G401 (cell line): ENCODE measurements at regions not wholly inside any gene's neighbourhood (a gene's known extent, or its start where the extent isn't known, plus 50 kb on each side); places are given as distances from the start of the nearest gene placed in this dataset.
A peak's percentile ranks its signal among the peaks of the same experiment; 100 is the strongest.
"Not testable (repeated sequence)": the region's sequence is repeated elsewhere in the genome, so short reads cannot be mapped to it uniquely, and the experiment has no call there.

ENCODE experiments used
- DNase-seq: peaks from one replicate; pipeline ENCODE4 v3.0.0-alpha.2; 2015; ENCODE audit warnings: low spot score
- in situ Hi-C: cut with HindIII; loops from 2 replicates; pipeline ENCODE4 v1.10.0; 2016; ENCODE audit warnings: low sequenced_read_pairs, mixed read lengths

DNA sequence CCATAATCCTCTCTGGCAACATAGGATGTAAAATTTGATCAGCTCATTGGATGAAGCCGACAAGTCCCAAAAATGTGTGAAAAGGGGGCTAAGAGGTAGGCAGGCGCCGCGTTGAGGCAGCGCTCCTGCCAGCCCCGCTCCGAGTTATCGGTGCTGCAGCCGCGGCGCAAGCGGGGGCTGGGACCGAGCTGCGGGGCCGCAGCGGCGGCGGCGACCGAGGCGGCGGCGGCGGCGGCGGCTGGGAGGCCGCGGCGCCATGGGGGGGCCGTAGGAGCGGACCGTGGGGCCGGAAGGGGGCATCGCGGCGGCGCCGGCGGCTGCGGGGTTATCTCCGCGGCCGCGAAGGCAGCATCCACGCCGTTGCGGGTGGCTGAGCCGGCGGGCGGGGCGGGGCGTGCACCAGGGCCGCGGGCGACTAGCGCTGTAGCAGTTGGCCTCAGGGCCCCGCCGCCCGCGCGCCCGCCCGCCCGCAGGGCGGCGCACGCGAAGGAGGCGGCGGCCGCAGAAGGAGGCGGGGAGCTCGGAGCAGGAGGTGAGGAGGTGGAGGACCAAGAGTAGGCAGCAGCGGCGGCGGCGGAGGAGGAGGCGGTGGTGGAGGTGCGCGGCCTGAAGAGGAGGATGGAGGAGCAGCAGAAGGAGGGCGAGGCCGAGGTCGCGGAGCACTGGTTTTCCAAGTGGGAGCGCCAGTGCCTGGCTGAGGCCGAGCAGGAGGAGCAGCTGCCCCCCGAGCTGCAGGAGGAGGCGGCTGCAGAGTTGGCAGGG is 126.0 kb upstream of the CXorf66 start:
- in situ Hi-C loops = no loop called here

DNA sequence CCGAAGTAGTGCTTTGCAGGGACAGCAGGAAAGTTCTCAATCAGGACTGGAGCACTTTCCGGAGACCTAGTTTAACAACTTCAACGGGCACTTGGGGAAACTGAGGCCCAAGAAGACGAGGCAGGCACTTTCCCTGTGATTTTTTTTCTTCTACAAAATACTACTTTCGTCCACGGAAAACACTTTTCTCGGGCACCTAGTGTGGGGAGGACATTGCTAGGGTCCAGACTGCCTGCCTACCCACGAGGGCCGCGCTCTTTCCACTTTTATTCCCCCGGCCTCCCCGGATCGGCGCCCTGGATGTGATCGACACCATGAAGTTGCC is 125.4 kb upstream of the CXorf66 start:
- no peak for DNase-seq
- in situ Hi-C loops = no loop called here

More for the DNA sequence above, 126.0 kb upstream of the CXorf66 start:
- no peak for DNase-seq

DNA sequence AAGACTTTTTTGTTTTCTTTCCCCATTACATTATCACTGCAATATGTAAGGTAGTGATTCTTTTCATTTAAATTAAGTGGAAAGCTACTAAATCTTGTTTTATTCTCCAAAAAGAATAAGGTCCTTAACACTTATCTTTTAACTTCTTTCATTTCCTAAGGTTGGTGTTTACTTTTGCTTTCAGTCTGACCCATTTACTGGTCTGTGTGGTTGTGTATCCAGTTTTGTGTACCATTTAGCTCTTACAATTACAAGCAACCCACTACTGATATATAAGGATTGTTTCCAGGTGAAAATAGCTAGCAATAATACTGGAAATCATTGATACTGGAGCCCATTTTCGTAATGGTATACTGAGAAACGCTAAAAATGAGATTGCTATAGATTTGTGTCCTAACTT is 123.1 kb upstream of the CXorf66 start:
- in situ Hi-C loops = no loop called here
- no peak for DNase-seq

DNA sequence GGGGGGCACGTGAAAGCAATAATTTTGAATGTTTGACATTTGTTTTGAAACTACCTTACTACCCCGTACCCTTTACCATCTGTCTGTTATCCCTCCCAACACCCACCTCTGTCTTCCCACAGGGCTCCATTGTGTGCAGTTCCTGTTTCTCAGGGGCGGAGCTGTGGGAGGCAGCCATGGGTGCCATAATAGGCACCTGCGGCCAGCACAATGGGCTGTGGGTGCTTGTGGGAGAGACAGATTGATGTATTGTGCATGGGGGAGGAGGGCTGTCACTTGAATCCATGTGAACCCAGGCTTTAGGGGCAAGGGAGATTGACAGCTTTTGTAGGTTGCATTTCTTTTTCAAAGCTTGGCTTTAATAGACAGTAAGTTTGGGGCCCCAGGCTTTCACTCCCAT is 122.6 kb upstream of the CXorf66 start:
- DNase-seq = no peak
- in situ Hi-C loops = no loop called here

DNA sequence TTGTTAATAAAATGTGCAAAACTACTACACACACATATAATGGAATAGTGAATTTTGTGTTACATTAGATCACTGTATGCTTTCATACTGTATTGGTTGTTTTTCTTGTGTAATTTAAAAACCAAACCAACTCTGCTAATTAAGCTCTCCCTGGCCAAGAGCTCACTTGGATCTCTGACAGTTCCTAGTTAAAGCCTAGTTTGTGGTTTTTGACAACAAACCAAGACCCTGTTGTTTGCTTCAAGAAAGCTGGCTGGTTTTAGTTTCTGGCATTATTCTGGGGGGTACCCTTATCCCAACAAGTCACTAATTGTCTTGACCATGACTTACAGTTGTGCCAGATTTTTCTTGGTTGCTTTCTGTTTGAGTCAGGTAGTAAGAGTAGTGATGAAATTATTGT is 121.4 kb upstream of the CXorf66 start:
- in situ Hi-C loops = no loop called here
- no peak for DNase-seq

DNA sequence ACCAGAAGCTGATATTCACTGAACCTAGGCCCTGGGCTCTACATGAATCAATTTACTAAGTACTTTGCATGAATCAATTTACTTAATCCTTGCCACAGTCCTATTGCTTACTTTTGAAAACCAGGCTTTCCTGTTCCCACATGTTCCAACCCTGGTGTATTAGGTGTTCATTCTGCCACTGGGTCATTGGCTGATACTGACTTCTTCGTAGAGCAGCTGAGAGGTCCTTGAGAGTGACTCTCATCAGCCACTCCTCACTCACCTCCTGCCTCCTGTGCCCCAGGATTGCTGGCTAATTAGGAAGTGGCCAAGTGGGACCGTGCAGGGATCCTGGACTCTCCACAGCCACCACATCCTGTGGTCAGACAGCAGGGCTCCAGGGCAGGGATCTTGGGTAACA is 109.5 kb upstream of the CXorf66 start:
- in situ Hi-C loops, DNase-seq: not testable (repeated sequence)

DNA sequence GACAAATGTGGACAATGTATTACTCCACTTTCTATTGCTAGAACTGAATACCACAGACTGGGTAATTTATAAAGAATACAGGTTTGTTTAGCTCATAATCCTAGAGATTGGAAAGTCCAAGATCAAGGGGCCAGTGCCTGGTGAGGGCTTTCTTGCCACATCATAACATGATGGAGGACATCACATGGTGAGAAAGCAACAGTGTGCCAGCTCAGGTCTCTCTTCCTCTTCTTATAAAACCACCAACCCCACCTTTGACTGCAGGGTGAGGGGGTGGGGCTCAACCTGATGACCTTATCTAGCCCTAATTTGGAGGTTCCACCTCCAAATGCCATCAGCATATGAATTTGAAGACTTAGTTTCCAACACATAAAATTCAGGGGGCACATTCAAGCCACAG is 105.7 kb upstream of the CXorf66 start:
- in situ Hi-C loops = no loop called here
- DNase-seq = no peak

DNA sequence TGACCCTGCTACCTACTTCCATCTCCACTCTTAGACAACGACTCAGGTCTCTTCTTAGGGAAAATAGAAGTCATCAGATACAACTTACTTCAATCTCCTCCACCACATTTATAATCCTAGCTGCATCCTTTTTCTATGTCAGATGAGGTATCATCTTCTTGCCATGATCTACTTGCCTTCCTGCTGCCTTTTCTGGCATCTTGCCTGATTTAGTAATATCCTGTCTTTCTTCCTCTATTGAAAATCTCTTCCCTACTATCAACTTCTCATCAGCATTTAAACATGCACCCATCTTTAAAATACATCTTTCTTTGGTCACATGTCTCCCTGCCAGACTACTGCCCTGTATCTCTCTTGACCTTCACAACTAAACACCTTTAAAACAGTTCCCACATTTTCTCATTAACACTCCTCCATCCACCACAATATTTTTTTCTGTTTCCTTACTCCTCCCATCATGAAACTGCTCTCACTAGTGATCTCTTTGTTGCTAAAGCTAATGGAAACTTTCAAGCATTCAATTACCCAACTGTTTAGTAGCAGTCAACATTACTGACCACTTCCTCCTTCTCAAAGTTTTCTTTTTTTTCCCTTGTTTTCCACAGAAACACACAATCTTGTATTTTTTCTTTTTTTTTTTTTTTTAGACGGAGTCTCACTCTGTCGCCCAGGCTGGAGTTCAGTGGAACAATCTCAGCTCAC is 100.8 kb upstream of the CXorf66 start:
- no peak for DNase-seq
- in situ Hi-C loops = no loop called here

DNA sequence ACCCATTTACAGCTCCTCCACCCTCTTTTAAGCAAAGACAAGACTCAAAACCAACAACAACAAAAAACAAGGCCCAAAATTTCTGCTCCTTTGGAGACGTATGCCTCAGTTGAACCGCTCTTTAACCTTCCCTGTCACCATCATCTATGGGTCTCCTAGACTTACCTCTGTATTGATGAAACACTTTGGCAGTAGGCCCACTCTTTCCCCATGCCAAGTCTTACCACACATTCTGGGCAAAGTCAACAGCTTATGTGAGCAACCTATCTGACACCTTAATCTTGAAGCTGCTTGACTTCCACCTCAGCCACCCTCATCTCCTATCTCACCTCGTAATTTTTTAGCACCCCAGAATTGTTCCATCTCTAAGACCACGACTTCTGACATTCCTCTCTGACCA is 99.7 kb upstream of the CXorf66 start:
- no peak for DNase-seq
- in situ Hi-C loops = no loop called here

DNA sequence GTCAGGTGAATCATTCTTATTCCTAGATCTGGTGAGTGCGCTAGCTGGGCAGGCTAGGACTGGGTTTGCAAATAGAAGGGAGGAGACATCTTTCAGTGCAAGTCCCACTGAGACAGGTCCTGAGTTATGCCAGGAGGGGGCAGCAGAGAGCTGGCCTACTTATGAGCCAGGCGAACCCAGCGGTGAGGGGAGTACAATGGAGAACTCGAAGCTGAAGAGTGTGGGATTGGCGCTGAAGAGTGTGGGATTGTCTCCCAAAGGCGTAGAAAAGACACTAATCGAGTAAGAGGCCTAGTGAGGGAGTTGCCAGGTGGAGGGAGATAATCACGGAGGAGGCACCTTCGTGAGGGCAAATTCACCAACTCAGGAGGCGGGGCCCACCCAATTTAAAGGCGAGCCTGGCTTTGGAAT is 91.7 kb upstream of the CXorf66 start:
- in situ Hi-C loops = no loop called here
- DNase-seq = peak; percentile 59

DNA sequence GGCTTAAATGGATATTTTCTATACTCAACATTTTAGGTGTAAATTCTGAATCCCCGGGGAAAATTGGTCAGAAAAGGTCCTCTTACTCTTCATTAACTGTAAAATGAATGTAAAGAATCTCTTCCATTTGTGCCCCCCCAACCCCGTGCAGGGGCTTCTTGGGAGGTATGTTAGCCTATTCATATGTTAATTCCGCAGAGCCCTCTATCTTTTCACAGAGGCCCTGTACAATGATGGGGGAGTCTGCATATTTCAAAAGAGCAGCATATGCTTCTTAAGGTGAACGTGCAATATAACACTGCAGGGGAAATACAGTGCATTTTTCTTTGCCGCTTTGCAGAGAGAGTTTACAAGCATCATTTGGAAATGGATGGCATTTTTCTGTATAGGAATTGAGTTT is 88.5 kb upstream of the CXorf66 start:
- in situ Hi-C loops = no loop called here
- no peak for DNase-seq

DNA sequence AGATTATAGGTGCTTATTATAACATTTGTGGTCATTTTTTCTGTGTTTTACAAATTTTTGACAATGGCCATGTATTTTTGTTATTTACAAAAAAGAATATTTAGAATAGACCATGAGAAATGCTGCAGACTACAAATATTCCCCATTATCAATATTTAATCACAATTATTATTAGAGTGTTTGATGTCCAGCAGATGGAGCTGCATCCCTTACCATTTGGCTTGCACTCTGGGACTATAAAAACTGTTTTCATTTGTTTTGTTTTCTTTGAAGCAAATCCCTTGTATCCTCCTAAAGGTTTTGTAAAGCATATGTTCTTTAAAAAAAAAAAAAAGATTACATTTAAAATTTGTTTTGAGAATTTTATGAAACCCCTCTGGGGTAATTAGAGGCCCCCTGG is 85.6 kb upstream of the CXorf66 start:
- in situ Hi-C loops = no loop called here
- DNase-seq = peak; percentile 1

DNA sequence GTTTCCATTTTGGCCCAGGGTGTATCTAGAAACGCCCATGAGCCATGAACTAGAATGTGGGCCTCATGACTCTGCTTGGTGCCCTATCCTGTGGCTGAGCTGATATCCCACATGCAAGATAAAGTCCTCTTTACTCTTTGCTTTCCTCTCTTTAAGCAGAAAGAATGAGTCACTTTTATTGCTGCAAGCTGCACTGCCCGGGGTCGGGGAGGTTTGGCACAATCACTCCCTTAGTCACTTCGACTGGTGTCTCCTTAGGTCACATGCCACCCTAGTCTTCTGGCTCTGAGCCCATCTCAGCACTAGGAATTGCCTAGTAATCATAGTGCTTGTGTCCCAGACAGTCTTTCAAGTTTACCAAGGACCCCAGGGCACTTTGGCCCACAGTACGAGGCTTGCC is 75.1 kb upstream of the CXorf66 start:
- no peak for DNase-seq
- in situ Hi-C loops = no loop called here

DNA sequence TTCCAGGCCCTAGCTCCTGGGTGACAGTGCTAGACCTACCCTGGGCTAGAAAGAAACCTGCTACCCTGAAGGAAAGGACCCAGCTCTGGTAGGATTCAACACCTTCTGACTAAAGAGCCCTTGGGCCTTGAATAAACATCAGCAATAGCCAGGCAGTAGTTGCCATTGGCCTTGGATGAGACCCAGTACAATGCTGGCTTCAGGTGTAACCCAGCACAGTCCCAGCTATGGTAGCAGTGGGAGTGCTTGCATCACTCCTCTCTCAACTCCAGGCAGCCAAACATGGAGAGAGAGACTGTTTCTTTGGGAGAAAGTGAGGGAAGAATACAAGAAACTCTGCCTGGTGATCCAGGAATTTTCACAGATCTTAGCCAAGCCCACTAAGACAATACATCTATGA is 73.5 kb upstream of the CXorf66 start:
- in situ Hi-C loops = no loop called here
- no peak for DNase-seq

DNA sequence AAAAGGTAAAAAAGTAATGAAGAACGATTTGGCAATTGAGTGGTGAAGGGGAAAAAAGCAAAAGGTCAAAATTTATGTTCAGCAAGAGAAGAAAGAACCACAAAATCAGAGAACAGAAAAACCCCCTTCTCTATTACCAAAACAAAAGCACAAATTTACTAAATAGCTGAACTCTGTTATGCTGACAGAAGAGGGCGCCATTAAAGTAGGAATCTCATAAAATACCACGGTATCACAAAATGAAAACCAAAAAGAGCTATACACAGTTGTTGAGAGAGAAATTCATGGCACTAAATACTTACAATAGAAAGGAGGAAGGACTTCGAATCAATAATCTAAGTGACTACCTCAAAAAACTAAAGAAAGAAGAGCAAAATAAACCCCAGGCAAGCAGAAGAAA is 69.6 kb upstream of the CXorf66 start:
- DNase-seq = no peak
- in situ Hi-C loops = no loop called here

DNA sequence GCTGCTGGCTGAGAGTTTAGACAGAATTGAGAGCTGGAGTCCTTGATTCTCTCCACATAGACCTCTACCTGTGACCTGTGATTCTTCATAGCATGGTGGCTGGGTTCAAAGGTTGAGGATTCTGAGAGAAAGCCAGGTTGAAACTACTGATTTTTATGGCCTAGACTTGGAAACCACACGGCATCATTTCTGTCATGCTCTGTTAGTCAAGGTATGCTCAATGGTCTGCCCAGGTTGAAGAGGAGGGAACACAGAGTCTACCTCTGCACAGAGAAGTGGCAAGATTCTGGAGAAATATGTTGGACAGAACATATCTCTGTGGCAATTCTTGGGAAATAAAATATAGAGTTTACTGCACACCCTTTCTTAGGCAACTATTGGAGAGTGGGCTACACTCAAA is 57.2 kb upstream of the CXorf66 start:
- in situ Hi-C loops = no loop called here
- no peak for DNase-seq

DNA sequence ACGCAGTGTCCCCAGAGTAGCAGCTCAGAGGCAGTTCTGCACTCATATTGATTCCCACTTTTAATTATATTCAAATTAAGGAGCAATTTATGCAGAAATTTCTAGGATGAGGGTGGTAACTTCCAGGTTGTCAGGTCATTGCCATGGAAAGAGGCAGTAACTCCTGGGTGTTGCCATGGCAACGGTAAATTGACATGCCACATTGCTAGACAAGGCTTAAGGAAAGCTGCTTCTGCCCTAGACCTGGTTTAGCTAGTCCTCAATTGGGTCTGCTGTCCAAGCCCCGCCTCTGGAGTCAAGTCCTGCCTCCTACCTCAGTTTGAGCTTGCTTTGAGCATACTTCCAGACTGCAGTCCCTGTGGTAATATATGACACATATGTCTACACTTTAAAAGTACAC is 53.8 kb upstream of the CXorf66 start:
- DNase-seq, in situ Hi-C loops: not testable (repeated sequence)
